IMR-90 (cell line): ENCODE measurements at regions not wholly inside any gene's neighbourhood (a gene's known extent, or its start where the extent isn't known, plus 50 kb on each side); places are given as distances from the start of the nearest gene placed in this dataset.

Experiments
- ATAC-seq: fragments of 200-7000 bp; cut with Tn5 transposase; 2 replicates; pipeline ENCODE4 v1.9.1; 2020; ENCODE audit warnings: low read depth, mild to moderate bottlenecking, moderate library complexity
- BruUV-seq: library from RNA; stranded (reverse); fragments of 400-500 nt; replicated peaks from 2 replicates; lab custom pipeline; 2021; lab: Mats Ljungman, UMichigan
- CTCF ChIA-PET: fragments of 300-600 bp; formaldehyde crosslinking; extraction: SDS; loops from one replicate; lab custom pipeline; 2021; ENCODE audit warnings: antibody characterized with exemption; lab: Yijun Ruan, JAX
- POLR2A ChIA-PET: fragments of 300-600 bp; sonication (Branson Sonifier 250); formaldehyde crosslinking; loops from one replicate; lab custom pipeline; 2022; ENCODE audit warnings: antibody characterized with exemption; ENCODE audit not compliant: unreplicated experiment; lab: Charles Lee
- DNase-seq: peaks from one replicate; pipeline ENCODE4 v3.0.0; 2013
- H2AFZ ChIP-seq: replicated peaks from 2 replicates; pipeline ENCODE3; 2013; ENCODE audit warnings: low read length, mild to moderate bottlenecking; ENCODE audit not compliant: poor library complexity
- H2AK5ac ChIP-seq: 2 replicates; pipeline ENCODE4 v1.6.1; 2013; ENCODE audit warnings: low read depth, low read length, inconsistent platforms
- H2AK9ac ChIP-seq: replicated peaks from 2 replicates; pipeline ENCODE3; 2013; ENCODE audit warnings: mild to moderate bottlenecking, low read depth, low read length, moderate library complexity; ENCODE audit not compliant: poor library complexity
- H2BK120ac ChIP-seq: 2 replicates; pipeline ENCODE4 v1.6.1; 2013; ENCODE audit warnings: low read depth, low read length, inconsistent platforms
- H2BK15ac ChIP-seq: 3 replicates; pipeline ENCODE4 v1.6.1; 2013; ENCODE audit warnings: low read depth, low read length, inconsistent platforms
- H2BK20ac ChIP-seq: 2 replicates; pipeline ENCODE4 v1.6.1; 2013; ENCODE audit warnings: low read depth, mild to moderate bottlenecking, inconsistent platforms, low read length, moderate library complexity
- H2BK5ac ChIP-seq: 2 replicates; pipeline ENCODE4 v1.6.1; 2013; ENCODE audit warnings: mild to moderate bottlenecking, low read depth, low read length, inconsistent platforms; ENCODE audit not compliant: poor library complexity, severe bottlenecking
- H3K14ac ChIP-seq: replicated peaks from 2 replicates; pipeline ENCODE4 v1.6.1; 2013; ENCODE audit warnings: low read depth, low read length, inconsistent platforms
- H3K18ac ChIP-seq: 2 replicates; pipeline ENCODE4 v1.6.1; 2013; ENCODE audit warnings: low read depth, low read length, control low read depth
- H3K23ac ChIP-seq: 2 replicates; pipeline ENCODE4 v1.6.1; 2013; ENCODE audit warnings: low read depth, low read length, inconsistent platforms
- H3K27ac ChIP-seq: 2 replicates; pipeline ENCODE4 v1.5.1; 2013; ENCODE audit warnings: mild to moderate bottlenecking, control low read depth, low read length; ENCODE audit not compliant: insufficient read depth
- H3K27me3 ChIP-seq: 2 replicates; pipeline ENCODE4 v1.6.1; 2013; ENCODE audit warnings: low read length; ENCODE audit not compliant: control insufficient read depth, insufficient read depth
- H3K36me3 ChIP-seq: 2 replicates; pipeline ENCODE4 v1.6.1; 2013; ENCODE audit warnings: low read length, mixed read lengths; ENCODE audit not compliant: control insufficient read depth, insufficient read depth
- H3K4ac ChIP-seq: 2 replicates; pipeline ENCODE4 v1.6.1; 2013; ENCODE audit warnings: low read depth, low read length, inconsistent platforms
- H3K4me1 ChIP-seq: 2 replicates; pipeline ENCODE4 v1.6.1; 2013; ENCODE audit warnings: low read length, mixed read lengths; ENCODE audit not compliant: control insufficient read depth, insufficient read depth
- H3K4me2 ChIP-seq: 2 replicates; pipeline ENCODE4 v1.6.1; 2013; ENCODE audit warnings: low read depth, mild to moderate bottlenecking, control low read depth, low read length, moderate library complexity
- H3K4me3 ChIP-seq: 2 replicates; pipeline ENCODE4 v1.5.1; 2013; ENCODE audit warnings: low read depth, mild to moderate bottlenecking, control low read depth, low read length, moderate library complexity; ENCODE audit not compliant: insufficient read depth
- H3K56ac ChIP-seq: 2 replicates; pipeline ENCODE4 v1.6.1; 2013; ENCODE audit warnings: low read length, inconsistent platforms; ENCODE audit not compliant: insufficient read depth; ENCODE audit errors: extremely low read depth
- H3K79me1 ChIP-seq, 2 experiments: 2 replicates each; pipeline ENCODE4 v1.6.1; 2013; ENCODE audit warnings: low read length in 2 of 2, inconsistent platforms in 1 of 2, low read depth in 1 of 2
- H3K9ac ChIP-seq: 2 replicates; pipeline ENCODE4 v1.6.1; 2013; ENCODE audit warnings: low read depth, low read length, control low read depth
- H3K9me1 ChIP-seq: 2 replicates; pipeline ENCODE4 v1.6.1; 2013; ENCODE audit warnings: low read length, inconsistent platforms; ENCODE audit not compliant: insufficient read depth
- H3K9me3 ChIP-seq: 2 replicates; pipeline ENCODE4 v1.6.1; 2013; ENCODE audit warnings: low read length; ENCODE audit not compliant: control insufficient read depth, insufficient read depth
- H4K20me1 ChIP-seq: 2 replicates; pipeline ENCODE4 v1.6.1; 2013; ENCODE audit warnings: low read length, inconsistent platforms; ENCODE audit not compliant: insufficient read depth
- H4K5ac ChIP-seq: 2 replicates; pipeline ENCODE4 v1.6.1; 2013; ENCODE audit warnings: mild to moderate bottlenecking, low read depth, low read length, control low read depth
- H4K8ac ChIP-seq, 2 experiments: 2 replicates each; pipeline ENCODE4 v1.6.1; 2013; ENCODE audit warnings: low read depth in 2 of 2, low read length in 2 of 2, control low read depth in 1 of 2, inconsistent platforms in 1 of 2
- H4K91ac ChIP-seq: 2 replicates; pipeline ENCODE4 v1.6.1; 2013; ENCODE audit warnings: low read depth, low read length, inconsistent platforms; ENCODE audit not compliant: insufficient read depth
- BHLHE40 ChIP-seq: fragments of 150-350 bp; IDR thresholded peaks from 2 replicates; pipeline ENCODE4 v1.6.1; 2016; ENCODE audit warnings: mild to moderate bottlenecking, low read depth, low read length
- CEBPB ChIP-seq: IDR thresholded peaks from 2 replicates; pipeline ENCODE4 v1.6.1; 2012; ENCODE audit warnings: low read depth, low read length, improper control_type of control experiment
- CHD1 ChIP-seq: IDR thresholded peaks from 2 replicates; pipeline ENCODE4 v1.6.1; 2012; ENCODE audit warnings: low read depth, low read length, improper control_type of control experiment
- CTCF ChIP-seq: conservative IDR thresholded peaks from 2 replicates; pipeline ENCODE4 v1.5.1; 2012; ENCODE audit warnings: mild to moderate bottlenecking, low read depth, low read length, improper control_type of control experiment
- ELK1 ChIP-seq: fragments of 150-350 bp; IDR thresholded peaks from 2 replicates; pipeline ENCODE4 v1.6.1; 2016; ENCODE audit warnings: low read depth, mild to moderate bottlenecking, low read length, moderate library complexity, borderline replicate concordance
- FOS ChIP-seq: fragments of 150-350 bp; IDR thresholded peaks from 2 replicates; pipeline ENCODE4 v1.6.1; 2016; ENCODE audit warnings: low read depth, low read length
- MAFK ChIP-seq: IDR thresholded peaks from 2 replicates; pipeline ENCODE4 v1.6.1; 2012; ENCODE audit warnings: low read depth, low read length, improper control_type of control experiment
- MAZ ChIP-seq: IDR thresholded peaks from 2 replicates; pipeline ENCODE4 v1.6.1; 2012; ENCODE audit warnings: low read depth, mild to moderate bottlenecking, low read length, improper control_type of control experiment, moderate library complexity, borderline replicate concordance
- MXI1 ChIP-seq: IDR thresholded peaks from 2 replicates; pipeline ENCODE4 v1.6.1; 2012; ENCODE audit warnings: low read depth, mild to moderate bottlenecking, low read length, moderate library complexity, borderline replicate concordance
- NFE2L2 ChIP-seq: fragments of 150-350 bp; IDR thresholded peaks from 2 replicates; pipeline ENCODE4 v1.6.1; 2016; ENCODE audit warnings: low read depth, mild to moderate bottlenecking, low read length
- POLR2A ChIP-seq: IDR thresholded peaks from 2 replicates; pipeline ENCODE4 v1.6.1; 2012; ENCODE audit warnings: mild to moderate bottlenecking, low read depth, low read length
- RAD21 ChIP-seq: IDR thresholded peaks from 2 replicates; pipeline ENCODE4 v1.6.1; 2012; ENCODE audit warnings: low read length, improper control_type of control experiment
- RFX5 ChIP-seq: IDR thresholded peaks from 2 replicates; pipeline ENCODE4 v1.8.0; 2012; ENCODE audit warnings: low read depth, mild to moderate bottlenecking, low read length, moderate library complexity
- SMC3 ChIP-seq: fragments of 150-350 bp; IDR thresholded peaks from 2 replicates; pipeline ENCODE4 v1.6.1; 2016; ENCODE audit warnings: low read depth, mild to moderate bottlenecking, antibody characterized with exemption, low read length, moderate library complexity
- USF2 ChIP-seq: fragments of 150-350 bp; IDR thresholded peaks from 2 replicates; pipeline ENCODE4 v1.6.1; 2017; ENCODE audit warnings: mild to moderate bottlenecking, antibody characterized with exemption, low read length, low read depth
- WGBS, 2 experiments: methylation state at CpG; one replicate each; pipeline versions ENCODE4 v1.1.5 to v1.1.7; 2013; ENCODE audit warnings: missing lambda C conversion rate in 2 of 2; ENCODE audit not compliant: insufficient read length in 1 of 2; ENCODE audit errors: extremely low coverage in 2 of 2; 5-methylcytosine and 5-hydroxymethylcytosine counted together
- dilution Hi-C: fragments of 300-500 bp; cut with HindIII; formaldehyde crosslinking; loops from one replicate; pipeline ENCODE4 v1.14.3; 2018; ENCODE audit warnings: low sequenced_read_pairs; ENCODE audit not compliant: unreplicated experiment
- in situ Hi-C: fragments of 300-500 bp; cut with MboI; formaldehyde crosslinking; loops from 3 replicates; pipeline ENCODE4 v1.14.3; 2019; ENCODE audit warnings: low sequenced_read_pairs, inconsistent platforms, mixed read lengths
- intact Hi-C: fragments of 100-400 bp; cut with micrococcal nuclease; formaldehyde crosslinking; loops from 2 replicates; pipeline ENCODE4 v1.10.0; 2022

GRCh38 chr1:234893359-234893724 lies 235.3 kb downstream of the TOMM20 start:
- Histone ChIP-seq H3K36me3 (no peaks in the 10 kb centered on the region), H2BK20ac (peak overlapping the region; percentile 76), H2AFZ (peak overlapping the region; percentile 74), H4K5ac (peak overlapping the region; percentile 14; the same call in 1 of the 2 replicates), H3K4me1 (peaks cover 4% of the 10 kb centered on the region; the same call in 1 of the 2 replicates), H2AK5ac (peak overlapping the region; percentile 88), H4K20me1 (no peaks in the 10 kb centered on the region), H3K9ac (no peak overlapping the region), H3K14ac (peak overlapping the region; percentile 60), H3K4ac (peak overlapping the region; percentile 84), H3K9me1 (peaks cover 3% of the 10 kb centered on the region), H2BK15ac (peak overlapping the region; percentile 91), H3K9me3 (no peaks in the 10 kb centered on the region), H2AK9ac (peak overlapping the region; percentile 25), H3K27me3 (no peaks in the 10 kb centered on the region), H3K56ac (no peak overlapping the region), H3K79me1 (no peaks in the 10 kb centered on the region), H3K18ac (peak overlapping the region; percentile 56; the same call in 1 of the 2 replicates), H4K8ac (peak overlapping the region; percentile 23 to 49; a peak in 3 of 4 replicates), H2BK120ac (peak overlapping the region; percentile 56), H3K23ac (0 out of 2 replicates have a peak overlapping the region, but pooled peaks have one; percentile 19), H3K4me2 (no peak overlapping the region), H3K4me3 (no peak overlapping the region), H4K91ac (peak overlapping the region; percentile 63), H3K27ac (no peak overlapping the region; the same call in 1 of the 2 replicates), H2BK5ac (peak overlapping the region; percentile 29)
- ChIA-PET CTCF (interaction anchor here (0.7 kb wide), 1 partner anchor 22 kb away, joined by 3 read pairs; no protein-coding TSS in a partner anchor), POLR2A (no interaction called here)
- ATAC-seq (no peak), DNase-seq (no peak)
- intact Hi-C loops (no loop called here), dilution Hi-C loops (no loop called here), in situ Hi-C loops (no loop called here)
- no TSS peak for BruUV-seq
- 100% methylated on average over 3 of the region's 6 CpGs; no CpG with 5 or more reads in 1 of the 2 experiments for WGBS, 2 experiments
- TF ChIP-seq RFX5 (no peak), MAFK (no peak), CEBPB (no peak), FOS (no peak), ELK1 (no peak), SMC3 (no peak), CTCF (no peak), MAZ (no peak), MXI1 (no peak), NFE2L2 (no peak), CHD1 (no peak), RAD21 (no peak), USF2 (no peak), BHLHE40 (no peak), POLR2A (no peak)
